OCI-LY1 (cell line): ENCODE measurements at regions not wholly inside any gene's neighbourhood (a gene's known extent, or its start where the extent isn't known, plus 50 kb on each side); places are given as distances from the start of the nearest gene placed in this dataset.

Source experiments
- CTCF ChIP-seq: fragments of 200-600 bp; sonication (generic), shearing (Covaris generic); IDR thresholded peaks from 2 replicates; pipeline ENCODE4 v1.5.1; 2017; ENCODE audit warnings: mild to moderate bottlenecking, antibody characterized with exemption, low read length, moderate library complexity, mixed read lengths
- EZH2 ChIP-seq: fragments of 200-600 bp; sonication (generic), shearing (Covaris generic); IDR thresholded peaks from 2 replicates; pipeline ENCODE4 v1.8.0; 2017; ENCODE audit warnings: borderline replicate concordance, mixed run types, mild to moderate bottlenecking, antibody characterized with exemption, low read length, moderate library complexity, mixed read lengths

GRCh38 chr6:165873976-165874375 is 210.9 kb upstream of the PDE10A start:
- TF ChIP-seq EZH2 (no peak), CTCF (no peak)
